HG03354 (cell line): ENCODE measurements at regions not wholly inside any gene's neighbourhood (a gene's known extent, or its start where the extent isn't known, plus 50 kb on each side); places are given as distances from the start of the nearest gene placed in this dataset.

ENCODE experiments used
- ATAC-seq: cut with Tn5 transposase; IDR thresholded peaks from one replicate; pipeline ENCODE4 v1.9.1; 2021; ENCODE audit warnings: mild to moderate bottlenecking; ENCODE audit not compliant: unreplicated experiment, poor library complexity, severe bottlenecking

GRCh38 chr6:15716889-15717288 lies 54.1 kb upstream of the DTNBP1 start:
- ATAC-seq: no peak

- no peak for ATAC-seq
Measured at GRCh38 chr6:15715851-15716250, 53.0 kb upstream of the DTNBP1 start.

GRCh38 chr6:15715060-15715459 lies 52.2 kb upstream of the DTNBP1 start:
- no peak for ATAC-seq

- no peak for ATAC-seq
Measured at GRCh38 chr6:15714658-15715057, 51.8 kb upstream of the DTNBP1 start.

GRCh38 chr6:15713325-15713724 lies 50.5 kb upstream of the DTNBP1 start:
- ATAC-seq: no peak

GRCh38 chr6:15712797-15713196 lies 50.0 kb upstream of the DTNBP1 start:
- no peak for ATAC-seq
